ENCODE measurements at regions not wholly inside any gene's neighbourhood (a gene's known extent, or its start where the extent isn't known, plus 50 kb on each side); places are given as distances from the start of the nearest gene placed in this dataset.

- H3K4me3 ChIP-seq (ENCODE audit: low read depth, low read length): no peak overlapping the region
- H3K9me3 ChIP-seq (ENCODE audit: control insufficient read depth, insufficient read depth, low read depth, low read length): no peaks in the 10 kb centered on the region
- ChIA-PET CTCF (no interaction called here), POLR2A (no interaction called here)
- H3K27ac ChIP-seq (ENCODE audit: extremely low read depth, low read depth, low read length): no peak overlapping the region
- H3K36me3 ChIP-seq (ENCODE audit: control insufficient read depth in 2 of 2, insufficient read depth in 1 of 2, low read length in 2 of 2): no peaks in the 10 kb centered on the region
- TF ChIP-seq ZNF19 (tag by site-specific recombination; IDR thresholded peaks at IDR 0.05; ENCODE audit: low read depth): no peak
- no peak for TF ChIP-seq REST (tag by site-specific recombination; IDR thresholded peaks at IDR 0.05)
- TF ChIP-seq AEBP2 (tag by site-specific recombination; IDR thresholded peaks at IDR 0.05; ENCODE audit: borderline replicate concordance): no peak
- TF ChIP-seq ZBTB1 (tag by site-specific recombination; IDR thresholded peaks at IDR 0.05): no peak
- no peak for TF ChIP-seq ZNF140 (tag by site-specific recombination; IDR thresholded peaks at IDR 0.05)
- no peaks in the 10 kb centered on the region for H3K4me1 ChIP-seq (ENCODE audit: control insufficient read depth, insufficient read depth, low read length)
Observed at GRCh38 chr2:83582589-83582988, 876.5 kb downstream of the SUCLG1 start.

DNA sequence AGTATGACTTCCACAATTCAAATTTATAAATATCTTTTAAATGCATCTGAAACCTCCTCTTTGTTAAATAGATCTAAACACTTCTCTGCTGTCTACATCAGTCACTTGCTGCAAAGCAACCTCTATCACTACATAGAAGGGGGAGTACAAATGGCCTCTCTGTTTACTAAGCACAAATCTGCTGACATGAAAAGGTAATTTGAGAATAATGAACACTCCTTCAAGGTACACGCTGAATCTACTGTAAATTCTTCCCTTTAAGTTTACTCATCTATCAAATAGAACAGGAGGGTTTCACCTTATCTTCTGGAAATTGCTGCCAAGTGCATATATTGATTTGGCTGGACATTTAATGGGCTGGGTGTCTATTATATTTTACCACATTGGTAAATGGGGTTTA is 879.6 kb downstream of the SUCLG1 start:
- Histone ChIP-seq H3K4me1 (ENCODE audit: control insufficient read depth, insufficient read depth, low read length) (no peaks in the 10 kb centered on the region), H3K4me3 (ENCODE audit: low read depth, low read length) (no peak overlapping the region), H3K36me3 (ENCODE audit: control insufficient read depth in 2 of 2, insufficient read depth in 1 of 2, low read length in 2 of 2) (no peaks in the 10 kb centered on the region), H3K9me3 (ENCODE audit: control insufficient read depth, insufficient read depth, low read depth, low read length) (no peaks in the 10 kb centered on the region), H3K27ac (ENCODE audit: extremely low read depth, low read depth, low read length) (no peak overlapping the region)
- CTCF ChIA-PET: no interaction called here
- TF ChIP-seq ZNF473 (tag by site-specific recombination; IDR thresholded peaks at IDR 0.05) (no peak), YY1 (tag by site-specific recombination; IDR thresholded peaks at IDR 0.05) (no peak), BCL11B (tag by site-specific recombination; IDR thresholded peaks at IDR 0.05; ENCODE audit: low read depth) (no peak), CTCF (tag by site-specific recombination; IDR thresholded peaks at IDR 0.05) (no peak), ZBTB20 (tag by site-specific recombination; IDR thresholded peaks at IDR 0.05) (no peak), ZEB2 (tag by site-specific recombination; IDR thresholded peaks at IDR 0.05) (no peak), AEBP2 (tag by site-specific recombination; IDR thresholded peaks at IDR 0.05; ENCODE audit: borderline replicate concordance) (no peak)
- TF ChIP-seq, protein P1, sequence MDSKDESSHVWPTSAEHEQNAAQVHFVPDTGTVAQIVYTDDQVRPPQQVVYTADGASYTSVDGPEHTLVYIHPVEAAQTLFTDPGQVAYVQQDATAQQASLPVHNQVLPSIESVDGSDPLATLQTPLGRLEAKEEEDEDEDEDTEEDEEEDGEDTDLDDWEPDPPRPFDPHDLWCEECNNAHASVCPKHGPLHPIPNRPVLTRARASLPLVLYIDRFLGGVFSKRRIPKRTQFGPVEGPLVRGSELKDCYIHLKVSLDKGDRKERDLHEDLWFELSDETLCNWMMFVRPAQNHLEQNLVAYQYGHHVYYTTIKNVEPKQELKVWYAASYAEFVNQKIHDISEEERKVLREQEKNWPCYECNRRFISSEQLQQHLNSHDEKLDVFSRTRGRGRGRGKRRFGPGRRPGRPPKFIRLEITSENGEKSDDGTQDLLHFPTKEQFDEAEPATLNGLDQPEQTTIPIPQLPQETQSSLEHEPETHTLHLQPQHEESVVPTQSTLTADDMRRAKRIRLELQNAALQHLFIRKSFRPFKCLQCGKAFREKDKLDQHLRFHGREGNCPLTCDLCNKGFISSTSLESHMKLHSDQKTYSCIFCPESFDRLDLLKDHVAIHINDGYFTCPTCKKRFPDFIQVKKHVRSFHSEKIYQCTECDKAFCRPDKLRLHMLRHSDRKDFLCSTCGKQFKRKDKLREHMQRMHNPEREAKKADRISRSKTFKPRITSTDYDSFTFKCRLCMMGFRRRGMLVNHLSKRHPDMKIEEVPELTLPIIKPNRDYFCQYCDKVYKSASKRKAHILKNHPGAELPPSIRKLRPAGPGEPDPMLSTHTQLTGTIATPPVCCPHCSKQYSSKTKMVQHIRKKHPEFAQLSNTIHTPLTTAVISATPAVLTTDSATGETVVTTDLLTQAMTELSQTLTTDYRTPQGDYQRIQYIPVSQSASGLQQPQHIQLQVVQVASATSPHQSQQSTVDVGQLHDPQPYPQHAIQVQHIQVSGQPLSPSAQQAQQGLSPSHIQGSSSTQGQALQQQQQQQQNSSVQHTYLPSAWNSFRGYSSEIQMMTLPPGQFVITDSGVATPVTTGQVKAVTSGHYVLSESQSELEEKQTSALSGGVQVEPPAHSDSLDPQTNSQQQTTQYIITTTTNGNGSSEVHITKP (tag by site-specific recombination; IDR thresholded peaks at IDR 0.05): no peak
- TF ChIP-seq, protein P2, sequence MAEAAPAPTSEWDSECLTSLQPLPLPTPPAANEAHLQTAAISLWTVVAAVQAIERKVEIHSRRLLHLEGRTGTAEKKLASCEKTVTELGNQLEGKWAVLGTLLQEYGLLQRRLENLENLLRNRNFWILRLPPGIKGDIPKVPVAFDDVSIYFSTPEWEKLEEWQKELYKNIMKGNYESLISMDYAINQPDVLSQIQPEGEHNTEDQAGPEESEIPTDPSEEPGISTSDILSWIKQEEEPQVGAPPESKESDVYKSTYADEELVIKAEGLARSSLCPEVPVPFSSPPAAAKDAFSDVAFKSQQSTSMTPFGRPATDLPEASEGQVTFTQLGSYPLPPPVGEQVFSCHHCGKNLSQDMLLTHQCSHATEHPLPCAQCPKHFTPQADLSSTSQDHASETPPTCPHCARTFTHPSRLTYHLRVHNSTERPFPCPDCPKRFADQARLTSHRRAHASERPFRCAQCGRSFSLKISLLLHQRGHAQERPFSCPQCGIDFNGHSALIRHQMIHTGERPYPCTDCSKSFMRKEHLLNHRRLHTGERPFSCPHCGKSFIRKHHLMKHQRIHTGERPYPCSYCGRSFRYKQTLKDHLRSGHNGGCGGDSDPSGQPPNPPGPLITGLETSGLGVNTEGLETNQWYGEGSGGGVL (tag by site-specific recombination; IDR thresholded peaks at IDR 0.05): no peak
- POLR2A ChIA-PET: no interaction called here

All from HEK293 (cell line).